Liver (tissue), 8 donors: ENCODE measurements at regions not wholly inside any gene's neighbourhood (a gene's known extent, or its start where the extent isn't known, plus 50 kb on each side); places are given as distances from the start of the nearest gene placed in this dataset.

ENCODE experiments used
- DNase-seq: peaks from one replicate; pipeline ENCODE4 v3.0.0-alpha.2; 2017; ENCODE audit warnings: low spot score
- H3K27ac ChIP-seq, 2 donors: one replicate each; pipeline ENCODE4 v1.7.0; 2013; ENCODE audit warnings: inconsistent platforms in 2 of 2, low read length in 2 of 2, control low read depth in 1 of 2, low read depth in 1 of 2, mild to moderate bottlenecking in 1 of 2
- H3K27me3 ChIP-seq, 4 donors: one replicate each; pipeline versions ENCODE4 v1.6.1 to v1.7.0; 2013; ENCODE audit warnings: low read length in 3 of 4, inconsistent platforms in 1 of 4, mild to moderate bottlenecking in 1 of 4, moderate library complexity in 1 of 4; ENCODE audit not compliant: control insufficient read depth in 4 of 4, insufficient read depth in 4 of 4
- H3K36me3 ChIP-seq, 4 donors: one replicate each; pipeline versions ENCODE4 v1.6.1 to v1.7.0; 2013; ENCODE audit warnings: low read length in 3 of 4, mild to moderate bottlenecking in 3 of 4, low read depth in 1 of 4, moderate library complexity in 1 of 4; ENCODE audit not compliant: control insufficient read depth in 4 of 4, insufficient read depth in 3 of 4
- H3K4me1 ChIP-seq, 4 donors: one replicate each; pipeline versions ENCODE4 v1.6.1 to v1.7.0; 2013; ENCODE audit warnings: low read length in 3 of 4, mild to moderate bottlenecking in 3 of 4, moderate library complexity in 1 of 4; ENCODE audit not compliant: control insufficient read depth in 4 of 4, insufficient read depth in 4 of 4
- H3K4me3 ChIP-seq, 3 donors: one replicate each; pipeline versions ENCODE4 v1.6.1 to v1.7.0; 2013; ENCODE audit warnings: low read length in 3 of 3, control low read depth in 1 of 3, low read depth in 1 of 3, mild to moderate bottlenecking in 1 of 3
- H3K9ac ChIP-seq, 2 donors: one replicate each; pipeline ENCODE4 v1.7.0; 2013; ENCODE audit warnings: low read length in 2 of 2, mild to moderate bottlenecking in 2 of 2, moderate library complexity in 2 of 2, control low read depth in 1 of 2, low read depth in 1 of 2
- H3K9me3 ChIP-seq, 4 donors: one replicate each; pipeline versions ENCODE4 v1.6.1 to v1.7.0; 2013; ENCODE audit warnings: low read length in 3 of 4; ENCODE audit not compliant: control insufficient read depth in 4 of 4
- CTCF ChIP-seq: fragments of 150-350 bp; IDR thresholded peaks from 2 replicates; pipeline ENCODE4 v1.5.1; 2017; ENCODE audit warnings: improper control_type of control experiment, low read depth, low read length; ENCODE audit not compliant: missing input control
- EGR1 ChIP-seq, 2 donors: IDR thresholded peaks; 2 replicates each; pipeline ENCODE4 v1.6.1; 2016 to 2018; ENCODE audit warnings: antibody characterized with exemption in 2 of 2, low read depth in 2 of 2
- FOXA1 ChIP-seq: IDR thresholded peaks from 2 replicates; pipeline ENCODE4 v1.6.1; 2016; ENCODE audit warnings: antibody characterized with exemption
- FOXA2 ChIP-seq: IDR thresholded peaks from 2 replicates; pipeline ENCODE4 v1.6.1; 2016; ENCODE audit warnings: antibody characterized with exemption
- GABPA ChIP-seq, 2 donors: IDR thresholded peaks in 1 of 2; conservative IDR thresholded peaks in 1 of 2; 2 replicates each; pipeline ENCODE4 v1.6.1; 2016; ENCODE audit warnings: antibody characterized with exemption in 2 of 2, mild to moderate bottlenecking in 1 of 2, moderate library complexity in 1 of 2
- HNF4A ChIP-seq, 2 donors: conservative IDR thresholded peaks; 2 replicates each; pipeline ENCODE4 v1.6.1; 2016; ENCODE audit warnings: antibody characterized with exemption in 2 of 2, mild to moderate bottlenecking in 2 of 2
- HNF4G ChIP-seq: IDR thresholded peaks from 2 replicates; pipeline ENCODE4 v1.6.1; 2016; ENCODE audit warnings: antibody characterized with exemption
- JUND ChIP-seq, 2 donors: IDR thresholded peaks; 2 replicates each; pipeline ENCODE4 v1.6.1; 2016; ENCODE audit warnings: antibody characterized with exemption in 2 of 2
- MAX ChIP-seq: IDR thresholded peaks from 2 replicates; pipeline ENCODE4 v1.6.1; 2016; ENCODE audit warnings: antibody characterized with exemption
- NR2F2 ChIP-seq: IDR thresholded peaks from 2 replicates; pipeline ENCODE4 v1.6.1; 2016; ENCODE audit warnings: antibody characterized with exemption
- RAD21 ChIP-seq, 2 donors: IDR thresholded peaks; 2 replicates each; pipeline ENCODE4 v1.6.1; 2016; ENCODE audit warnings: antibody characterized with exemption in 2 of 2, mild to moderate bottlenecking in 2 of 2
- TAF1 ChIP-seq: conservative IDR thresholded peaks from 2 replicates; pipeline ENCODE4 v1.6.1; 2016; ENCODE audit warnings: antibody characterized with exemption, mild to moderate bottlenecking
- YY1 ChIP-seq: IDR thresholded peaks from 2 replicates; pipeline ENCODE4 v1.6.1; 2016; ENCODE audit warnings: antibody characterized with exemption, mild to moderate bottlenecking
- WGBS: extraction: QIAGEN DNeasy Blood & Tissue Kit; methylation state at CpG from one replicate; pipeline ENCODE4 v1.1.7; 2013; 5-methylcytosine and 5-hydroxymethylcytosine counted together
- TF ChIP-seq, protein P1 (sequence below): IDR thresholded peaks from 2 replicates; pipeline ENCODE4 v1.6.1; 2016; ENCODE audit warnings: antibody characterized with exemption, mild to moderate bottlenecking
- donor health status: healthy.
- donor health status: healthy.
- donor health status: healthy.
- donor health status: healthy.
- donor health status: healthy.

DNA sequence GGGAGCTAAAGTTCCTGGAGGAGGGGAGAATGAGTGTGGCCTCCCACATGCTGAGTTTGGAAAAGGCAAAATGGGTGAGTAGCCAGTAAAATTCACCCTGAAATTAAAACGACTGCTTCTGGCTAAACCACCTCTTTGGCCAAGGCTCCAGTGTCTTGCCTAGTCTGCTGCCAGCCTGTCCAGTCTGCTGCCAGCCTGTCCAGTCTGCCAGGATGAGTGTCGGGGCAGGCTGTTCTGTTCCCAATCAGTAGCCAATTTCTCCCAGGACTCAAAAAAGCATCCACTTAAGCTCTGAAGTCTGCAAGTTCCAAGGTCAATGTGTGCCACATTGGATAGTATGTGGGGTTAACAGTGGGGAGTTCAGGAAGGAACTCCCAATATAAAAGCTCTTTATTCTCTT lies 134.6 kb upstream of the KLHL29 start:
- Histone ChIP-seq H3K27me3 (no peaks in the 10 kb centered on the region), H3K4me1 (peaks cover 17 to 50% (median 43%) of the 10 kb centered on the region in 4 donors), H3K9me3 (no peaks in the 10 kb centered on the region), H3K27ac (peak overlapping the region; percentile 15 to 29), H3K36me3 (no peaks in the 10 kb centered on the region), H3K4me3 (no peak overlapping the region), H3K9ac (no peak overlapping the region)
- DNase-seq = no peak
- TF ChIP-seq HNF4A (conservative IDR thresholded peaks at IDR 0.05) = peak in 1 of 2 donors; percentile 16
- TF ChIP-seq GABPA (IDR thresholded peaks at IDR 0.05 in 1 of 2, conservative IDR thresholded peaks at IDR 0.05 in 1 of 2) = no peak
- TF ChIP-seq MAX = no peak
- no peak for TF ChIP-seq NR2F2
- no peak for TF ChIP-seq EGR1 (IDR thresholded peaks at IDR 0.05; ENCODE audit: low read depth in 2 of 2)
- TF ChIP-seq, protein P1, sequence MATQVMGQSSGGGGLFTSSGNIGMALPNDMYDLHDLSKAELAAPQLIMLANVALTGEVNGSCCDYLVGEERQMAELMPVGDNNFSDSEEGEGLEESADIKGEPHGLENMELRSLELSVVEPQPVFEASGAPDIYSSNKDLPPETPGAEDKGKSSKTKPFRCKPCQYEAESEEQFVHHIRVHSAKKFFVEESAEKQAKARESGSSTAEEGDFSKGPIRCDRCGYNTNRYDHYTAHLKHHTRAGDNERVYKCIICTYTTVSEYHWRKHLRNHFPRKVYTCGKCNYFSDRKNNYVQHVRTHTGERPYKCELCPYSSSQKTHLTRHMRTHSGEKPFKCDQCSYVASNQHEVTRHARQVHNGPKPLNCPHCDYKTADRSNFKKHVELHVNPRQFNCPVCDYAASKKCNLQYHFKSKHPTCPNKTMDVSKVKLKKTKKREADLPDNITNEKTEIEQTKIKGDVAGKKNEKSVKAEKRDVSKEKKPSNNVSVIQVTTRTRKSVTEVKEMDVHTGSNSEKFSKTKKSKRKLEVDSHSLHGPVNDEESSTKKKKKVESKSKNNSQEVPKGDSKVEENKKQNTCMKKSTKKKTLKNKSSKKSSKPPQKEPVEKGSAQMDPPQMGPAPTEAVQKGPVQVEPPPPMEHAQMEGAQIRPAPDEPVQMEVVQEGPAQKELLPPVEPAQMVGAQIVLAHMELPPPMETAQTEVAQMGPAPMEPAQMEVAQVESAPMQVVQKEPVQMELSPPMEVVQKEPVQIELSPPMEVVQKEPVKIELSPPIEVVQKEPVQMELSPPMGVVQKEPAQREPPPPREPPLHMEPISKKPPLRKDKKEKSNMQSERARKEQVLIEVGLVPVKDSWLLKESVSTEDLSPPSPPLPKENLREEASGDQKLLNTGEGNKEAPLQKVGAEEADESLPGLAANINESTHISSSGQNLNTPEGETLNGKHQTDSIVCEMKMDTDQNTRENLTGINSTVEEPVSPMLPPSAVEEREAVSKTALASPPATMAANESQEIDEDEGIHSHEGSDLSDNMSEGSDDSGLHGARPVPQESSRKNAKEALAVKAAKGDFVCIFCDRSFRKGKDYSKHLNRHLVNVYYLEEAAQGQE = no peak
- TF ChIP-seq HNF4G = no peak
- TF ChIP-seq JUND (IDR thresholded peaks at IDR 0.05) = no peak
- TF ChIP-seq TAF1 = no peak
- WGBS = 19% methylated on average over 2 of the region's 2 CpGs

- Histone ChIP-seq H3K4me1 (peaks cover 0 to 4% (median 0%) of the 10 kb centered on the region in 4 donors), H3K9ac (no peak overlapping the region), H3K27ac (no peak overlapping the region), H3K27me3 (no peaks in the 10 kb centered on the region), H3K36me3 (no peaks in the 10 kb centered on the region), H3K4me3 (no peak overlapping the region), H3K9me3 (no peaks in the 10 kb centered on the region)
- TF ChIP-seq FOXA1 = no peak
- TF ChIP-seq CTCF = no peak
- no peak for TF ChIP-seq FOXA2
- no peak for TF ChIP-seq HNF4G
- TF ChIP-seq YY1 = no peak
- TF ChIP-seq RAD21 (IDR thresholded peaks at IDR 0.05) = no peak
- no peak for TF ChIP-seq EGR1 (IDR thresholded peaks at IDR 0.05; ENCODE audit: low read depth in 2 of 2)
- no peak for TF ChIP-seq MAX
- TF ChIP-seq, protein P1 = no peak
- DNase-seq = no peak
- WGBS = 80% methylated on average over 2 of the region's 2 CpGs
Measured at GRCh38 chr2:23256643-23257042, 128.3 kb upstream of the KLHL29 start.
